NCI-H2107 treated with DMSO at 0.1 percent for 48 hours (cell line): ENCODE measurements at regions not wholly inside any gene's neighbourhood (a gene's known extent, or its start where the extent isn't known, plus 50 kb on each side); places are given as distances from the start of the nearest gene placed in this dataset.

Experiments used
- DNase-seq: peaks from one replicate; lab custom pipeline; 2025; ENCODE audit not compliant: unreplicated experiment; lab: John Stamatoyannopoulos, UW

DNA sequence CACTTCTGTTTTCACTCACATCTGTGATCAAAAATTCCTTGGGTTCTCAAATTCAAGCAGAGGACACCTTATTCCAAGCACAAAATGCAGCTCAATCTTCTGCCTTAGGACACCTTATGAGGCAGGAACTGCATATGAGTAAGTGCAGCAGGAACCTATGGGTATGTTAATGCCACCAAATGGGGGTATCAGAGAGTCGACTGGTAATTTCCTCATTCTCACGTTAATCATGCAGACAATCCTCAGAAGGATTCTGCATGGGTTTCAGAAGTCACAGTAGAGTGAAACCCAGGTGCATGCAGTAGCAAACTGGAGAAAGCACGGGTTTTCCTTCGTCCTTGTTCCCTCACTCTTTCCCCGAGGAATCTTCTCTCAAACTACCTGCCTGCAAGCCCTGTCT lies 452.8 kb downstream of the CBLN2 start:
- no peak for DNase-seq

DNA sequence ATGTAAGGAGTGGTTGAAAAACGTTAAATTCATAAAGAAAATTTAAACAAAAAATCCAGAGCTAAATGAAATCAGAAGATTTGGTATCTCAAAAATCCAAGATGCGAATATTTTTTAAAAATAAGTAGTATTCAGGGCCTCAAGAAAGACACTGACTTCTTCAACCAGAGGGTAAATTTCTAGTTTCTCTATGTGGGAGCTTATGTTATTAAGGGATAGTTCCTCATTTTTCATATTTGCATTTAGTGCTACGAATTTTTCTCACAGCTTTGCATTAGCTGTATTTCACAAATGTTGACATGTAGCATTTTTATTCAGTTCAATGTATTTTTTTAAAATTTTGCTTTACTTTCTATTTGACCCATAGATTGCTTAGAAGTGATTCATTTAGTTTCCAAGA lies 454.7 kb downstream of the CBLN2 start:
- DNase-seq, result no peak

DNA sequence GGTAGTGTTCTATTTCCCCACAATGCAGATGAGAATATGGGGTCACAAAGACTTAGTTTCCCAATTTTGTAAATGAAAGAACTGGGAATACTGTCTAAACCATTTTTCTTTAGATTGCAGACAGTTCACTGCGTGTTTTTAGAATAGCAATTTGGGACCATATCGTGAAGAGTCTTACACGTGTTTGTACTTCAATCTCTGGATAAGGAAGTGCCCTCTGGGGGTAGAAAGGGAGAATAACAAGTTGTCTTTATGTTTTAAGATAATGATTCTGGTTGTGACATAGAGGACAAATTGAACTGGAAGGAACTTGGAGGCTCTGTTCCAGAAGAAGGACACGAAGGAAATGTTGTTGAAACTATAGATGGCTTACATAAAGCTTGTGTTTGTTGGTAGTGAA lies 457.7 kb downstream of the CBLN2 start:
- peak; percentile 45 for DNase-seq

DNA sequence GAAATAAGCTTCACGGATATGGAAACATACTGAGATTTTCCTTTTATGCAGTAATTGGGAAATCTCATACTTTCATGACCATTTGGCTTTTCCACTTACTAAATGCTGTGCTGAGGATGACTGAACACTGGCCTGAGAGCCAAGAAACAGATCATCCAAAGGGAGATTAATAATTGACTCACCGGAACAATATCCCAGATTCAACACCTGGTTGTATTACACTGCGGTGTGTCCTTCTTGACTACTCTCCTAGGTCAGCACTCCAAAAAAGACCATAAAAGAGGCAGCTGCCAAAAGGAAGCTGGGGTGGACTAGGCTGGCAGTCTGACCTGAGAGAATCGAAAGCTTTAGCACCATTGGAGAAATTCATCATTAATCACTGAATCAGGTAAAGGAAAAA lies 469.1 kb downstream of the CBLN2 start:
- no peak for DNase-seq

GRCh38 chr18:72063001-72063400 lies 481.1 kb downstream of the CBLN2 start:
- no peak for DNase-seq

DNA sequence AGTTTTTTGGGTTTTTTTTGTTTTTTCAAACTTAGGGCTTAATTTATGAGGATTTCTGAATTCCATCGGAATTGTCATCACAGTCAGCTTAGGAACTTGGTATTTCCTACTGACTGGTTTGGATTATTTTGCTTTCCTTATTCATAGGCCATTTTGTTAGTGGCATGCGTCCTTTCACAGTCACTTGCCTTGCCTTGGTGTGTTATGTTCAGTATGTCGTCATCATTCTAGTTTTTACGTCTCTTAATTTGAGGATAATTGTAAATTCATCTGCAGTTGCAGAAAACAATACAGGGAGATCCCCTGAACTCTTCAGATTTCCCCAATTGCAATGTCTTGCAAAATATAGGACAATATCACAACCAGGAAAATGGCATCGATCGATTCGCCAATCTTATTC lies 485.3 kb downstream of the CBLN2 start:
- DNase-seq, result no peak

DNA sequence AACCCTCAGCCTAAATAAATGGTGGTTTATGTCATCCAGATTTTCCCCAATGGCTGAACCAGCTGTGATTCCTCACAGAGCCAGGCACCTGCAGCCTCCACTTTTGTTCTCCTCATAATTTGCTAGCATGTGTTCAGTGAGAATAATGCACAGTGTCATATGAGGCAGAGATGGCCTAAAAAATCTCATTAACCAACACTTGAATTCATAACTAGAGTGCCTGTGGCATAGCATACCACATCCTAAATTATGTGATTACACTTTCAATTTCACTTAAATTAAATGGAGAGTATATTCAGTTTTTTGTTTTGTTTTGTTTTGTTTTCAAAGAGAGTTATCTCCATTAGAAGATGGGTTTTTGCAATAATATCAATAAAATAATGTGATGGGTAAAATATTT lies 488.0 kb downstream of the CBLN2 start:
- DNase-seq, result peak; percentile 78

GRCh38 chr18:72041313-72042032 lies 502.7 kb downstream of the CBLN2 start:
- DNase-seq, result no peak

DNA sequence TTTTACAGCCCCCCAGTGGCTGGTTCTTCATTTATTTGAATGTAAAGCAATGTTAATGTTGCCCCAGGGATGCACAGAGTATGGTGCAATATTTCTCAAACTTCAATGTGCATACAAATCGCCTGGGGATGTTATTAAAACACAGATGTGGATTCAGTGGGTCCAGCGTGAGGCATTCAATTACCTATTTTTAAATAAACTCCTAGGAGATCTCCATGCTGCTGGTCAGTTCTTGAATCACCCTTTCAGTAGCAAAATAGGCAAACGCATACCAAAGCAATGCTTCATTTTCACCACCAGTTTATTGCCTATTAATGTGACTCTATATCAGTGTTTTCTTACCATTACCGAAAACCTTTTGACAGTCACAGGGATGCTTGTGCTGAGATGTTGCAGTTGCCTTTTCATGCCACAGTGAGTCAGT lies 530.7 kb downstream of the CBLN2 start:
- DNase-seq, result no peak

GRCh38 chr18:71998547-71999097 lies 545.5 kb downstream of the CBLN2 start:
- DNase-seq, result no peak

DNA sequence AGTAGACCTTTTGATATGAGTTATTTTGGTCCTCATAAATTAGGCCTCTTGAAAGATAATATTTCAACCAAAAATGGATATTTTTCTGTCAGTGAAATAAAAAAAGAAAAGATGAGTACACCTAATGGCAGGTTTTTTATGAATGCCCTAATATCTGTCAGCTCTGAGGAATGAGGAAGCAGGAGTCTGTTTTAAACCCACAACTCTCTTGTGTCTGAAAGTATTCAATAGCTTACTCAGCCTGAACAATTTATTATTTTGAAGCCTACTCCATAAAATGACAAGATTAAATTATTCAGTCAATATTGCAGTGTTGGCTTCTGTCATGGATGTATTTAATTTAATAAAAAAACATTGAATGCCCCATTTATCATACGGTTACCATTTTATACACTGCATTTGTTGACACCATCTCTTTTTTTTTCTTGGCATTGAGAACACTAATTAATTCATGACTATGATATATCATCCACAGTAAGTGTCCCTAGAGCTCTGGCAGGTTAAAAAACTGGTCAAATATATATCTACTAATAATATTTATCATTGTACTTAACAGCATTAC lies 548.2 kb downstream of the CBLN2 start:
- no peak for DNase-seq

GRCh38 chr18:71994273-71994672 lies 549.9 kb downstream of the CBLN2 start:
- no peak for DNase-seq

DNA sequence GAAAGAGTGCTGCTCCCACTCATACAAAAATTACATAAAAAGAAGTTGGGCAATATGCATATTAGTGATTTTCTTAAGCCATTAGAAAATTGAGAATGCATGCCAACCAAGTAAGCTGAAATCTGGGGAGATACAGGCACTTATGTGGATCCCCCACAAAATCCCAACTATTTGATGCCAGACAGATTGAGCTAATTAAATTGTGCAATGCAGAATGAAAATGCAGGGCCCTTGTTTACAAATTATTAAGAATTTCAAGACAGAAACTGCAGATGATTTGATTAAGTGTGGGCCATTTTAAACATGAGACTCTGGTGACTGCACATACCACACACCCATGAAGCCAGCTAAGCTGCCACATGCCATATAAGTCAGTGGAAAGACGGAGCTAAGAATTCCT lies 554.5 kb downstream of the CBLN2 start:
- DNase-seq, result no peak

GRCh38 chr18:71986351-71987050 lies 557.6 kb downstream of the CBLN2 start:
- DNase-seq, result no peak

DNA sequence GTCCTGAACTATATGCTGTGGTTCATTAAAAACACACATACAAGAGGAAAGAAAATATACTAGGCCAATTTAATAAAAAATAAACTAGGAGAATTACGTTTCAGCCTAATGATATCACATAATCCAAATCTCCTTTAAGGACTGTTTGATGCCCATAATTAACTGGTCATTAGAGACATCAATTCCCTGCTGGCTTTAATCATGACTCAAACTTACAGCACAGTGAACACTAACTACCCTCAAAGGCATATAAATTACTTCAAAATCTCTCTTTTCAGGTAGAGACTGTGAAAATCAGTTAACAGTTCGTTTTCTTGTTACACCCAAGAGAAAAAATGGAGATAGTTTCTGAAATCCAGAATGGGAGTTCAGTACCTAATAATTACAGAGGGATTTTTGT lies 567.4 kb downstream of the CBLN2 start:
- no peak for DNase-seq

DNA sequence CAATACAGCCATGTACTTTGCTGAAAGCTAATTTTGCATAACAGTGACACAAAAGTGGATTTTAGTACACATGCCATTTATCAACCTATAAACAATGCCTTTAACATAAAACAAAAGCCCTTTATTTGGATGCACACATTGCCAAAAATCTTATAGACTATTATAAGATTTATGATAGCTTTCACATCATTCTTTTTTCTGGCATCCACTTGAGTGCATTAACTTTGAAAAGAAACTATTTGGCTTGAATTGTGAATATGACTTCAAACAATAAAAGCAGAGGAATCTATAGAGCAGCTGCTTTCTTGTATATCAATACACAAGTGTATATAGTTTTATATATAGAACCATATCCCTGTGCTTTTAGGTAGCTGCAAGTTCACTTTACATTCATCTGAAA lies 577.4 kb downstream of the CBLN2 start:
- DNase-seq, result no peak

GRCh38 chr18:71958605-71959004 lies 585.5 kb downstream of the CBLN2 start:
- no peak for DNase-seq

DNA sequence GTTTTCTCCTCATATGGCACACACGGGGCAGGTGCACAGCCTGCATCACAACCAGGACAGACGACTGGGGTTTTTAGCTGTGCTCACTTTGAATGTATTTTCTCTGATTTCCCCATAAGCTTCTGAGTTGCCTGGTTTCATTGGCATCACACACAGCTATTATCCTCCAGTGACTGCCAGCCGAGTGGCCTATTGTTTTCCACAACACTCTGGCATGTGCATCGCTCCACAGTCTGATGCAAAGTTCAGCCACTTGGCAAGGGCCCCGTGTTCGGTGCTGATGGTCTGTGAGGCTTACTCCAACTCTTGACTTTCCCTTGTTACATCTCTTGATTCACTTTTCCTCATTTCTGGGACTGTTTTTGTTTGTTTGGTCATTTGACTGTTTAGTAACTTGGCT lies 593.1 kb downstream of the CBLN2 start:
- peak; percentile 8 for DNase-seq

DNA sequence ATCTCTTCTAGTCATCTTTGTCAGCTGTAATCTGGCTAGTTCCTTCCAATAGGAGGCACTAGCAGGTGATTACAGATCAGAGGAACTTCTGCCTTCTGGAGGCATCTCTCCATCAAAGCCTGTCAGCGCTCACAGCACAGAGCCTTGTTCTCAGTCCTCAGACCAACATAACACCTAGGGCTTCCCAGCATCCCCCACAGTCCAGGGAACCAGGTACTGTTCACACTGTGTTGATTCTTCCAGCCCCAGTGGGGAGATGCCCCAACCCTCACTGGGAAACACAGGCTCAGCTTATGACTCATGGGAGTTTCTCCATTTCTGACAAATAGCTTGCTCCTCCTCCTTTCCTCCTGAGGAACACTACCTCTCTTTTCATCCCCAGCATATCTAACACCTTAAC lies 601.7 kb downstream of the CBLN2 start:
- DNase-seq, result no peak

- DNase-seq, result no peak
Observed at GRCh38 chr18:71939483-71939882, 604.7 kb downstream of the CBLN2 start.

GRCh38 chr18:71936744-71937143 lies 607.4 kb downstream of the CBLN2 start:
- DNase-seq, result no peak

GRCh38 chr18:71919211-71919610 lies 624.9 kb downstream of the CBLN2 start:
- no peak for DNase-seq
